GM12878 (cell line): ENCODE measurements at regions not wholly inside any gene's neighbourhood (a gene's known extent, or its start where the extent isn't known, plus 50 kb on each side); places are given as distances from the start of the nearest gene placed in this dataset.

ENCODE experiments used
- CTCF ChIP-seq, 3 experiments: IDR thresholded peaks in 2 of 3; conservative IDR thresholded peaks in 1 of 3; 2 replicates each; pipeline ENCODE4 v1.5.1; 2011; ENCODE audit warnings: low read depth in 3 of 3, low read length in 3 of 3, mild to moderate bottlenecking in 3 of 3, control low read depth in 2 of 3, moderate library complexity in 2 of 3, inconsistent platforms in 1 of 3, mixed read lengths in 1 of 3; ENCODE audit not compliant: control insufficient read depth in 2 of 3, insufficient read depth in 1 of 3; ENCODE audit errors: extremely low read depth in 1 of 3
- RAD21 ChIP-seq: IDR thresholded peaks from 2 replicates; pipeline ENCODE4 v1.6.1; 2011; ENCODE audit warnings: mild to moderate bottlenecking, low read depth, low read length, moderate library complexity; ENCODE audit not compliant: insufficient read depth
- REST ChIP-seq: IDR thresholded peaks from 2 replicates; pipeline ENCODE4 v1.6.1; 2012; ENCODE audit warnings: mild to moderate bottlenecking, low read depth, low read length
- SIN3A ChIP-seq: IDR thresholded peaks from 2 replicates; pipeline ENCODE4 v1.6.1; 2012; ENCODE audit warnings: low read depth, low read length, improper control_type of control experiment
- SUPT20H ChIP-seq: IDR thresholded peaks from 2 replicates; pipeline ENCODE4 v1.6.1; 2011; ENCODE audit warnings: low read depth, mild to moderate bottlenecking, low read length, moderate library complexity, borderline replicate concordance; ENCODE audit not compliant: control insufficient read depth
- TARDBP ChIP-seq: IDR thresholded peaks from 2 replicates; pipeline ENCODE4 v1.6.1; 2016; ENCODE audit warnings: borderline replicate concordance
- USF1 ChIP-seq: IDR thresholded peaks from 2 replicates; pipeline ENCODE4 v1.6.1; 2011; ENCODE audit warnings: borderline replicate concordance, low read depth, mild to moderate bottlenecking, moderate library complexity, mixed read lengths, low read length; ENCODE audit not compliant: insufficient read depth; ENCODE audit errors: extremely low read length
- ZNF592 ChIP-seq: fragments of 450-650 bp; IDR thresholded peaks from 2 replicates; pipeline ENCODE4 v1.6.1; 2017; ENCODE audit warnings: mild to moderate bottlenecking, moderate library complexity

- TF ChIP-seq RAD21 (no peak), REST (no peak), CTCF (IDR thresholded peaks at IDR 0.05 in 2 of 3, conservative IDR thresholded peaks at IDR 0.05 in 1 of 3; ENCODE audit: control insufficient read depth in 2 of 3, extremely low read depth in 1 of 3, insufficient read depth in 1 of 3, low read depth in 3 of 3, low read length in 3 of 3) (no peak), SUPT20H (no peak), TARDBP (no peak), USF1 (no peak), ZNF592 (no peak), SIN3A (no peak)
Observed at GRCh38 chr13:99650410-99650809, 149.1 kb downstream of the TM9SF2 start.
